ENCODE measurements at regions not wholly inside any gene's neighbourhood (a gene's known extent, or its start where the extent isn't known, plus 50 kb on each side); places are given as distances from the start of the nearest gene placed in this dataset.

DNA sequence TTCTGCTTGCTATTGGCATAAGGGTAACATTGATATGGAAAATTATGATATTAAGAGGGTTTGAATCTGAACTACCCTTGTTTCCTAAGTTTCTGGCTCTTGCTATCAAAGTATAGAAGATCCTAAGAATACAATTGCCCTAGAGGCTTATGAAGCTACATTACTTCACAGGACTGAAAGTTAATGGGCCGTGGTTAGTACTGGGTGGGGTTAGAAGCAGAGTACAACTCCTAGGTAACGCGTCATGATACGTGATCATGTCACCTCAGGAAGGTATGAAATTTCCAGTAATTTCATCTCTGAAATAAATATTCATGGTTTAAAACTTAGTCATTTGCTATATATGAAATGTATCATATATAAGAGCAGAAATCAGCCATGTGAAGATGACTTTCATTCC, 743.8 kb upstream of the NEGR1 start:
- BruUV-seq (replicated peaks) = no TSS peak
- POLR2A ChIA-PET = no interaction called here

DNA sequence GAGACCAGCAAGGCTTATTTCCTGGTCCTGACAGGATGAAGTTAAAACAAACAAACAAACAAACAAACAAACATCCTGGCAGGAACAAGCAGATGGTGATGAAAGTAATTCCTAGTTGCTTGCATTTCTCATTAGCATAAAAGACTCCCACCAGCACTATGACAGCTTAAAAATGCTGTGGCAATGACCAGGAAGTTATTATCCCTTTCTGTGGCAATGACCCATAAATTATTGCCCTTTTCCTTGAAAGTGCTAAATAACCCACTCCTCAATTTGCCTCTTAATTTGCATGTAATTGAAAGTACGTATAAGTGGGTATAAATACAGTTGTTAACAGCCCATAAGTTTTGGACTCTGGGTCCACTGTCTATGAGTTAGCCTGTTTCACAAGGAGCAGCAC, 727.6 kb upstream of the NEGR1 start:
- WGBS (ENCODE audit: insufficient coverage, insufficient replicate concordance, low lambda C conversion rate, missing lambda C conversion rate) = 0% methylated on average over 1 of the region's 1 CpG
- H3K4me1 ChIP-seq (ENCODE audit: control insufficient read depth, insufficient read depth, low read length) = no peaks in the 10 kb centered on the region
- ChIA-PET CTCF (no interaction called here), POLR2A (no interaction called here), RAD21 (ENCODE audit: unreplicated experiment) (no interaction called here), SMC1A (ENCODE audit: uncharacterized antibody, unreplicated experiment) (no interaction called here)
- no peaks in the 10 kb centered on the region for H3K36me3 ChIP-seq (ENCODE audit: control insufficient read depth in 2 of 2, insufficient read depth in 2 of 2, low read length in 1 of 2)
- H4K20me1 ChIP-seq (ENCODE audit: control insufficient read depth, insufficient read depth) = no peaks in the 10 kb centered on the region
- H3K9me3 ChIP-seq (replicated peaks; ENCODE audit: control insufficient read depth, insufficient read depth, low read length) = no peaks in the 10 kb centered on the region
- no peak overlapping the region for H3K4me3 ChIP-seq
- in situ Hi-C loops (cut with MboI) (no loop called here), intact Hi-C loops (cut with micrococcal nuclease; ENCODE audit: unreplicated experiment) (no loop called here)
- H3K4me2 ChIP-seq (ENCODE audit: control insufficient read depth, insufficient read depth) = no peak overlapping the region
- no peak for FAIRE-seq
- BruUV-seq (replicated peaks) = no TSS peak
- no peak overlapping the region for H3K27ac ChIP-seq (ENCODE audit: control insufficient read depth, insufficient read depth)
- no peak overlapping the region for H3K9ac ChIP-seq (ENCODE audit: control insufficient read depth, insufficient read depth, low read length)
- no peak for DNase-seq (ENCODE audit: low read depth, low spot score)
- no peak for ATAC-seq
- H2AFZ ChIP-seq (ENCODE audit: control insufficient read depth, low read depth, low read length) = no peak overlapping the region
- no peaks in the 10 kb centered on the region for H3K27me3 ChIP-seq (replicated peaks in 1 of 2; ENCODE audit: control insufficient read depth in 2 of 2, insufficient read depth in 2 of 2, low read length in 1 of 2)
- H3K79me2 ChIP-seq (ENCODE audit: control insufficient read depth, insufficient read depth, low read length) = no peaks in the 10 kb centered on the region
- no peak for TF ChIP-seq TARDBP (IDR thresholded peaks at IDR 0.05; ENCODE audit: borderline replicate concordance)
- no peak for TF ChIP-seq ZNF24 (IDR thresholded peaks at IDR 0.05)
- TF ChIP-seq RUNX3 (IDR thresholded peaks at IDR 0.05; ENCODE audit: low read length) = no peak
- TF ChIP-seq, protein P1, sequence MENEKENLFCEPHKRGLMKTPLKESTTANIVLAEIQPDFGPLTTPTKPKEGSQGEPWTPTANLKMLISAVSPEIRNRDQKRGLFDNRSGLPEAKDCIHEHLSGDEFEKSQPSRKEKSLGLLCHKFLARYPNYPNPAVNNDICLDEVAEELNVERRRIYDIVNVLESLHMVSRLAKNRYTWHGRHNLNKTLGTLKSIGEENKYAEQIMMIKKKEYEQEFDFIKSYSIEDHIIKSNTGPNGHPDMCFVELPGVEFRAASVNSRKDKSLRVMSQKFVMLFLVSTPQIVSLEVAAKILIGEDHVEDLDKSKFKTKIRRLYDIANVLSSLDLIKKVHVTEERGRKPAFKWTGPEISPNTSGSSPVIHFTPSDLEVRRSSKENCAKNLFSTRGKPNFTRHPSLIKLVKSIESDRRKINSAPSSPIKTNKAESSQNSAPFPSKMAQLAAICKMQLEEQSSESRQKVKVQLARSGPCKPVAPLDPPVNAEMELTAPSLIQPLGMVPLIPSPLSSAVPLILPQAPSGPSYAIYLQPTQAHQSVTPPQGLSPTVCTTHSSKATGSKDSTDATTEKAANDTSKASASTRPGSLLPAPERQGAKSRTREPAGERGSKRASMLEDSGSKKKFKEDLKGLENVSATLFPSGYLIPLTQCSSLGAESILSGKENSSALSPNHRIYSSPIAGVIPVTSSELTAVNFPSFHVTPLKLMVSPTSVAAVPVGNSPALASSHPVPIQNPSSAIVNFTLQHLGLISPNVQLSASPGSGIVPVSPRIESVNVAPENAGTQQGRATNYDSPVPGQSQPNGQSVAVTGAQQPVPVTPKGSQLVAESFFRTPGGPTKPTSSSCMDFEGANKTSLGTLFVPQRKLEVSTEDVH (IDR thresholded peaks at IDR 0.05; ENCODE audit: low read depth, partially characterized antibody) = no peak
- no peak for TF ChIP-seq POLR2AphosphoS2 (IDR thresholded peaks at IDR 0.05; ENCODE audit: low read depth, low read length)
- no peak for TF ChIP-seq JUND (IDR thresholded peaks at IDR 0.05; ENCODE audit: low read depth, low read length)
- no peak for TF ChIP-seq SMAD5 (IDR thresholded peaks at IDR 0.05; ENCODE audit: low read depth)
- TF ChIP-seq, protein P2, sequence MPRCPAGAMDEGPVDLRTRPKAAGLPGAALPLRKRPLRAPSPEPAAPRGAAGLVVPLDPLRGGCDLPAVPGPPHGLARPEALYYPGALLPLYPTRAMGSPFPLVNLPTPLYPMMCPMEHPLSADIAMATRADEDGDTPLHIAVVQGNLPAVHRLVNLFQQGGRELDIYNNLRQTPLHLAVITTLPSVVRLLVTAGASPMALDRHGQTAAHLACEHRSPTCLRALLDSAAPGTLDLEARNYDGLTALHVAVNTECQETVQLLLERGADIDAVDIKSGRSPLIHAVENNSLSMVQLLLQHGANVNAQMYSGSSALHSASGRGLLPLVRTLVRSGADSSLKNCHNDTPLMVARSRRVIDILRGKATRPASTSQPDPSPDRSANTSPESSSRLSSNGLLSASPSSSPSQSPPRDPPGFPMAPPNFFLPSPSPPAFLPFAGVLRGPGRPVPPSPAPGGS (IDR thresholded peaks at IDR 0.05; ENCODE audit: borderline replicate concordance, insufficient read depth, low read depth, low read length, poor library complexity, severe bottlenecking) = no peak
- no peak for TF ChIP-seq KDM1A (IDR thresholded peaks at IDR 0.05; ENCODE audit: borderline replicate concordance)
- TF ChIP-seq RB1 (IDR thresholded peaks at IDR 0.05; ENCODE audit: borderline replicate concordance) = no peak
- TF ChIP-seq ZNF207 (IDR thresholded peaks at IDR 0.05; ENCODE audit: borderline replicate concordance) = no peak

More for the DNA sequence above, 743.8 kb upstream of the NEGR1 start:
- Histone ChIP-seq H3K36me3 (ENCODE audit: control insufficient read depth in 2 of 2, insufficient read depth in 2 of 2, low read length in 1 of 2) (no peaks in the 10 kb centered on the region), H3K4me1 (ENCODE audit: control insufficient read depth, insufficient read depth, low read length) (no peaks in the 10 kb centered on the region), H3K27ac (ENCODE audit: control insufficient read depth, insufficient read depth) (no peak overlapping the region), H3K9ac (ENCODE audit: control insufficient read depth, insufficient read depth, low read length) (no peak overlapping the region), H4K20me1 (ENCODE audit: control insufficient read depth, insufficient read depth) (no peaks in the 10 kb centered on the region), H2AFZ (ENCODE audit: control insufficient read depth, low read depth, low read length) (no peak overlapping the region), H3K4me3 (no peak overlapping the region), H3K9me3 (replicated peaks; ENCODE audit: control insufficient read depth, insufficient read depth, low read length) (no peaks in the 10 kb centered on the region), H3K79me2 (ENCODE audit: control insufficient read depth, insufficient read depth, low read length) (no peaks in the 10 kb centered on the region), H3K27me3 (replicated peaks in 1 of 2; ENCODE audit: control insufficient read depth in 2 of 2, insufficient read depth in 2 of 2, low read length in 1 of 2) (no peaks in the 10 kb centered on the region), H3K4me2 (ENCODE audit: control insufficient read depth, insufficient read depth) (no peak overlapping the region)
- RAD21 ChIA-PET (ENCODE audit: unreplicated experiment) = no interaction called here
- 41% methylated on average over 4 of the region's 4 CpGs for WGBS (ENCODE audit: insufficient coverage, insufficient replicate concordance, low lambda C conversion rate, missing lambda C conversion rate)
- SMC1A ChIA-PET (ENCODE audit: uncharacterized antibody, unreplicated experiment) = no interaction called here
- DNase-seq (ENCODE audit: low read depth, low spot score) = no peak
- FAIRE-seq = no peak
- CTCF ChIA-PET = no interaction called here
- no peak for ATAC-seq
- TF ChIP-seq E2F4 (IDR thresholded peaks at IDR 0.05; ENCODE audit: low read depth, low read length) = no peak
- TF ChIP-seq SP1 (IDR thresholded peaks at IDR 0.05; ENCODE audit: low read depth, low read length) = no peak
- no peak for TF ChIP-seq POLR2A (IDR thresholded peaks at IDR 0.05; ENCODE audit: low read depth, low read length)
- TF ChIP-seq ZNF207 (IDR thresholded peaks at IDR 0.05; ENCODE audit: borderline replicate concordance) = no peak
- TF ChIP-seq CREB1 (IDR thresholded peaks at IDR 0.05; ENCODE audit: low read depth) = no peak
- in situ Hi-C loops (cut with MboI) (no loop called here), intact Hi-C loops (cut with micrococcal nuclease; ENCODE audit: unreplicated experiment) (no loop called here)
